Testis (tissue), 2 donors: ENCODE measurements at regions not wholly inside any gene's neighbourhood (a gene's known extent, or its start where the extent isn't known, plus 50 kb on each side); places are given as distances from the start of the nearest gene placed in this dataset.

ENCODE experiments used
- DNase-seq: peaks from one replicate; pipeline ENCODE4 v3.0.0-alpha.2; 2019
- H3K27ac ChIP-seq, 2 donors: fragments of 200-600 bp; sonication (generic); one replicate each; pipeline ENCODE4 v1.5.1; 2019
- H3K27me3 ChIP-seq: fragments of 200-600 bp; sonication (generic); one replicate; pipeline ENCODE4 v1.5.1; 2019
- H3K36me3 ChIP-seq: fragments of 200-600 bp; sonication (generic); one replicate; pipeline ENCODE4 v1.5.1; 2017; ENCODE audit warnings: low read depth; ENCODE audit errors: missing control alignments
- H3K4me1 ChIP-seq: fragments of 200-600 bp; sonication (generic); one replicate; pipeline ENCODE4 v1.5.1; 2019
- H3K4me3 ChIP-seq, 2 donors: fragments of 200-600 bp; sonication (generic); one replicate each; pipeline ENCODE4 v1.5.1; 2017 to 2019
- H3K9me3 ChIP-seq: fragments of 200-600 bp; sonication (generic); one replicate; pipeline ENCODE4 v1.5.1; 2017
- CTCF ChIP-seq, 3 experiments: fragments of 450-650 bp in 2 of 3; fragments of 200-600 bp in 1 of 3; sonication (generic) in 1 of 3; IDR thresholded peaks; one replicate each; pipeline ENCODE4 v1.5.1; 2016 to 2019; ENCODE audit warnings: antibody characterized with exemption in 3 of 3, mild to moderate bottlenecking in 2 of 3, moderate library complexity in 1 of 3
- POLR2A ChIP-seq: fragments of 450-650 bp; IDR thresholded peaks from one replicate; pipeline ENCODE4 v1.6.1; 2017; ENCODE audit warnings: antibody characterized with exemption, mild to moderate bottlenecking, moderate library complexity
- WGBS, 2 donors: methylation state at CpG; one replicate each; pipeline ENCODE4 v1.1.5; 2018; 5-methylcytosine and 5-hydroxymethylcytosine counted together
- intact Hi-C: fragments of 100-400 bp; cut with DNase I; formaldehyde crosslinking; loops from one replicate; pipeline ENCODE4 v1.15.1; 2023; ENCODE audit warnings: low total_unique reads

- Histone ChIP-seq H3K36me3 (no peaks in the 10 kb centered on the region), H3K9me3 (no peaks in the 10 kb centered on the region), H3K27me3 (no peaks in the 10 kb centered on the region), H3K4me1 (no peaks in the 10 kb centered on the region), H3K27ac (no peak overlapping the region), H3K4me3 (no peak overlapping the region)
- TF ChIP-seq POLR2A: no peak
- TF ChIP-seq CTCF (IDR thresholded peaks at IDR 0.05): no peak
- DNase-seq: no peak
- intact Hi-C loops: no loop called here
- 52 to 64% methylated on average over 2 of the region's 2 CpGs for WGBS, 2 donors
Measured at GRCh38 chr9:99457406-99457805, 235.3 kb downstream of the SEC61B start.

GRCh38 chr9:99457981-99458380, 235.9 kb downstream of the SEC61B start:
- H3K36me3 ChIP-seq: no peaks in the 10 kb centered on the region
- no peak for TF ChIP-seq POLR2A
- no peak for TF ChIP-seq CTCF (IDR thresholded peaks at IDR 0.05)
- H3K27me3 ChIP-seq: no peaks in the 10 kb centered on the region
- DNase-seq: no peak
- H3K9me3 ChIP-seq: no peaks in the 10 kb centered on the region
- WGBS, 2 donors: 80 to 94% methylated on average over 1 of the region's 1 CpG
- H3K4me1 ChIP-seq: no peaks in the 10 kb centered on the region
- no peak overlapping the region for H3K4me3 ChIP-seq
- intact Hi-C loops: no loop called here
- H3K27ac ChIP-seq: no peak overlapping the region

- TF ChIP-seq POLR2A (no peak), CTCF (IDR thresholded peaks at IDR 0.05) (no peak)
- H3K9me3 ChIP-seq: no peaks in the 10 kb centered on the region
- WGBS, 2 donors: 81 to 91% methylated on average over 9 of the region's 9 CpGs
- no peaks in the 10 kb centered on the region for H3K27me3 ChIP-seq
- no peak overlapping the region for H3K27ac ChIP-seq
- DNase-seq: no peak
- no peaks in the 10 kb centered on the region for H3K36me3 ChIP-seq
- no peak overlapping the region for H3K4me3 ChIP-seq
- H3K4me1 ChIP-seq: no peaks in the 10 kb centered on the region
- intact Hi-C loops: no loop called here
Measured at GRCh38 chr9:99459919-99460318, 237.8 kb downstream of the SEC61B start.

GRCh38 chr9:99463131-99463530, 241.0 kb downstream of the SEC61B start:
- 89 to 90% methylated on average over 4 of the region's 4 CpGs for WGBS, 2 donors
- intact Hi-C loops: no loop called here
- Histone ChIP-seq H3K4me3 (no peak overlapping the region), H3K9me3 (no peaks in the 10 kb centered on the region), H3K36me3 (no peaks in the 10 kb centered on the region), H3K27ac (no peak overlapping the region), H3K4me1 (no peaks in the 10 kb centered on the region), H3K27me3 (no peaks in the 10 kb centered on the region)
- no peak for DNase-seq
- TF ChIP-seq POLR2A: no peak
- TF ChIP-seq CTCF (IDR thresholded peaks at IDR 0.05): no peak

- intact Hi-C loops: no loop called here
- H3K4me3 ChIP-seq: no peak overlapping the region
- no peak overlapping the region for H3K27ac ChIP-seq
- H3K27me3 ChIP-seq: no peaks in the 10 kb centered on the region
- no peak for DNase-seq
- 88 to 92% methylated on average over 4 of the region's 4 CpGs for WGBS, 2 donors
- no peak for TF ChIP-seq POLR2A
- no peak for TF ChIP-seq CTCF (IDR thresholded peaks at IDR 0.05)
- no peaks in the 10 kb centered on the region for H3K4me1 ChIP-seq
- H3K36me3 ChIP-seq: no peaks in the 10 kb centered on the region
- H3K9me3 ChIP-seq: no peaks in the 10 kb centered on the region
Measured at GRCh38 chr9:99464568-99464967, 242.5 kb downstream of the SEC61B start.
